Kidney glomerular epithelial cell (primary cell): ENCODE measurements at regions not wholly inside any gene's neighbourhood (a gene's known extent, or its start where the extent isn't known, plus 50 kb on each side); places are given as distances from the start of the nearest gene placed in this dataset.
A peak's percentile ranks its signal among the peaks of the same experiment; 100 is the strongest.

Source experiments
- DNase-seq: peaks from one replicate; lab custom pipeline; 2025; lab: John Stamatoyannopoulos, UW

DNA sequence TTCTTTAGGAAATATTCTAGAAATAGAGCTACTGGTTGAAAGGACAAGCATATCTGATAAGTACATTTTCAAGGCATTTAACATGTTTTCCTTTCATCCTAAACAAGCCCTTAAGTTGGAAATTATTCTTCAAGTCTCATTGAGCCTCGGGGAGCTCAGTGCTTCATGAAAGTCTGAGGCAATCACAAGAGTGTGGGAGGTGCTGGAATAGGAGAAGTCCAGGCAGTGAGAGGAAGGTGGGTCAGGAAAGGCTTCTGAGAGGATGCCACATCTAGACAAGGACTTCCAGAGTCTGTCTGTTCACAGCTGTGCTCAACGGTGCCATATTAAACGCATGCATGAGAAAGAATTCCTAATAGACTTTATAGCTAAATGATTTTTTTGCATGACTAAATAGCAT, 69.8 kb downstream of the CD83 start:
- DNase-seq, result no peak

GRCh38 chr6:14189074-14189473, 71.5 kb downstream of the CD83 start:
- no peak for DNase-seq

GRCh38 chr6:14190191-14190928, 72.8 kb downstream of the CD83 start:
- DNase-seq, result no peak

GRCh38 chr6:14190929-14191224, 73.3 kb downstream of the CD83 start:
- DNase-seq, result no peak

GRCh38 chr6:14191761-14192160, 74.2 kb downstream of the CD83 start:
- DNase-seq, result no peak

DNA sequence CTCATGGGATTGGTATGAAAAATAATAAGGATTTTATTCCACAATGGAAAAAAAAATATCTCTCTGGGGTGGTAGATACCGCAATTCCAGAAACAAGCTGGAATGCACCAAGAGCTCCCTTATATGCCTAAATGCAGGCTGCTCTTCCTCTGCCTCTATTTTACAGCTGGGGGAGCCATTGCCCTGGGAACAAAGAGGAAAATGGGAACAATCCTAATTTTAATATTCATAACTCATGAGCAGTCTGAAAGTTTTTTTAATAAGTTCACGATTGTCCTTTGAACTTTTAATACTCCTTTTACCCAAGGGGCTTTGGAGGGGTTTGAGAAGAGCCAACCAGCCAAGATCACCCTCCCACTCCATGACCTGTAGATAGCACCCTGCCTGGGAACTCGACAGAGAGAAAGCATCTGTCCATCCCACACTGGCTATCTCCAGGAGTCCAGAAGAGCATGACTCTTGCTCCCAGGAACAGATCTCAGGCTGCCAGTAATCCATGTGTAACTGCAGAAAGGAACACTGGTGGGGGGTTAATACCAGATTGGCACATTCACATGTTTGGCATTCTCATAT, 74.7 kb downstream of the CD83 start:
- no peak for DNase-seq

DNA sequence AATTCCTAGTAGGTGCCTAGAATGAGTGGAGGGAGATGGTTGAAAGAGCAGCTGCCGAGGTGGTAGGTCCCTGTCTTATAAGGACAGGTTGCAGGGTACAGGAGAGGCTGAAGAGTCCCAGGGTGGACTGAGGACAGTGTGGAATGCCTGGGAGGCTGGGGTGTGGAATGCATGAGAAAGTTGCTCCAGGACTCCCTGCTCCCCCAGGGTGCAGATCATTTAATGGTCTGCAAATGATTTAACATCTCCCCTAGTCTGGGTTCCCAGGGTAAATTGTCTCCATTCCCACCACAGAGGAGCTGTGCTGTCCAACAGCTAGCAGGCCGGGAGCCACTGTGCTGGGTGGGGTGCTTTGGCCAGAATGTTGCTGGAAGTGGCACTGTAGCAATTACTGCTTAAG, 76.0 kb downstream of the CD83 start:
- peak; percentile 4 for DNase-seq

DNA sequence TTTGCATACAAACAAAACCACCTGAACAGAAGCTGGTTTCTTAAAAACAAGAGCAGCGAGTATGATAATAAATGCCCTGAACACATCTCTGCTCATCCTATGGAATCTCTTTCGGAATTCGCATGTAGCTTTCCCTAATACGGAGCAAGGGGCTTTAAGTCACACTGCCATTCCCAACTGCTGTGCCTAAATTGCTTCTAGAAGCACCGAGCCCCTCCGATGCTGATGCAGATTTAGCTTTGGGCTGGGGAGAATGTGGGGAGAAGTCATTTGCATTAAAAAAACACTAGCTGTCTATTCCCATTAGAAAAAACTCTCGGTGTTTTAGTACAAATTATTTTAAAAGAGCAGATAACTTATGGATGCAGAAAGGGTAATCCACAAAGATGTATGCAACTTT, 76.9 kb downstream of the CD83 start:
- no peak for DNase-seq

- no peak for DNase-seq
These were observed 77.4 kb downstream of the CD83 start for GRCh38 chr6:14194976-14195375.

DNA sequence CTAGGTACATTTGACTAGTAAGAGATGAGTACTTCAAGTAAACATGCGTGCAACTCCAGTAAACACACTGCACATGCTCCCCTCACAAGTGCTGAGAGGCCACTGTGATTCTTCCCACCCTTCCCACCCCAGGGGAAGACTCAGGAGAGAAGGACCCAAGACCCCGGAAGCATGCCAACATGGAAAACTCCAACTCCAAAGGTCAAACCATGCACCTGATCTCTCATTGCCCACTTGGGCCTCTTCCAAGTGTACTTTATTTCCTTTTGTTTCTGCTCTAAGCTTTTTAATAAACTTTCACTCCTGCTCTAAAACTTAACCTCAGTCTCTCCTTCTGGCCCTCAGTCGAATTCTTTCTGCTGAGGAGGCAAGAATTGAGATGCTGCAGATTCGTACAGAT, 78.5 kb downstream of the CD83 start:
- no peak for DNase-seq

DNA sequence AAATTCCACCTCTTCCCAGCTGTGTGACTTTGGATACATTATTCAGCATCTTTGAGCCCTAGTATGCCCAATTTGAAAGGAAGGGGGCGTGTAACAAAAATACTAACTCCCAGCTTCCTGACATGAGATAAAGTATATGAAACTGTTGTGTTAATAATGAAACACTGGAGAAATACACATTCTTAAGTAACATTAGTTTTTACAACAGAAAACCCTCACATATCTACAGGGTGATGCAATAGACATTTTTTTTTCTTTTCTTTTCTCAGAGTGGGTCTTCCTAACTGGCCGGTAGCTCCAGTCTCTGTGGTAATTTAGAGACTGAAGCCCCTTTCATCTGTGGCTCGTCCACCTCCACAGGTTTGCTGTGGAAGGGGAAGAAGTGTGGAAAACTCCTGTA, 79.5 kb downstream of the CD83 start:
- DNase-seq, result no peak

- no peak for DNase-seq
These were observed 82.5 kb downstream of the CD83 start for GRCh38 chr6:14200047-14200446.

- no peak for DNase-seq
These were observed 85.4 kb downstream of the CD83 start for GRCh38 chr6:14202947-14203346.

DNA sequence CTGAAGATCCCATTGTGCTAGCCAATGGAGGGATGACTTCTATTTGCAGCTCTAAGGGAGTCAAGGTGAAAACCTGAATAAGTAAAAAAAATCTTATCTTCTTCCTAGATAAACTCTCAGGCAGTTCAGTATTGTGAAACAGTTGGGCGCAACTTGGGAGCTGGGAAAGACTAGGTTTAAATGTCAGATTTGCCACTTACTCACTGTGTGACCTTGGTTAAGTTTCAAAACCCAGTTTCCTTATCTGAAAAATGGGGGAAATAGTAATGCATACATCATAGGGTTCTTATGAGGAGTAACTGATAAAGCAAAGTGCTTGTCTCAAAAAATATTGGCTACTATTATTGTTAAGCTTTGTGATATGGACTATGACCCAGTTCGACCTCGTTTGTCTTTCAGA, 88.8 kb downstream of the CD83 start:
- no peak for DNase-seq

DNA sequence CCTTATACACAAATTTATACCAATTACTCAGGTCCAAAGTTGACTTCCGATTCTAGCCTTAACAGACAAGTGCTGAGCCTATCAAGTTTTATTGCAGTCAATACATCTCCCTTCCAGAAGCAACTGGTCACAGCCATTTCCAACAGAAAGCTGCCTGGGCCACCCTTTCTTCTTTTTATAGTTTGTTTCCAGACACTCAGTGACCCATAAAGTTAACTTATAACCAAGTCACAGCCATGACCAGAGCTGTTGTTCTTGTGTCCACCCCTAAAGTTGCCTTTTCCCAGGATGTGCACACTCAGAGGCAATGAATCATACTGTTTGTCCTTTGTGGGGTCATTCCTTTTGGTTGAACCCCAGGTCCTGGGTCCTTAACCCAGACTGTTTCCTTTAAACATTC, 89.9 kb downstream of the CD83 start:
- DNase-seq, result peak; percentile 14

- no peak for DNase-seq
These were observed 91.4 kb downstream of the CD83 start for GRCh38 chr6:14209000-14209399.

GRCh38 chr6:14210077-14210476, 92.5 kb downstream of the CD83 start:
- DNase-seq, result no peak

DNA sequence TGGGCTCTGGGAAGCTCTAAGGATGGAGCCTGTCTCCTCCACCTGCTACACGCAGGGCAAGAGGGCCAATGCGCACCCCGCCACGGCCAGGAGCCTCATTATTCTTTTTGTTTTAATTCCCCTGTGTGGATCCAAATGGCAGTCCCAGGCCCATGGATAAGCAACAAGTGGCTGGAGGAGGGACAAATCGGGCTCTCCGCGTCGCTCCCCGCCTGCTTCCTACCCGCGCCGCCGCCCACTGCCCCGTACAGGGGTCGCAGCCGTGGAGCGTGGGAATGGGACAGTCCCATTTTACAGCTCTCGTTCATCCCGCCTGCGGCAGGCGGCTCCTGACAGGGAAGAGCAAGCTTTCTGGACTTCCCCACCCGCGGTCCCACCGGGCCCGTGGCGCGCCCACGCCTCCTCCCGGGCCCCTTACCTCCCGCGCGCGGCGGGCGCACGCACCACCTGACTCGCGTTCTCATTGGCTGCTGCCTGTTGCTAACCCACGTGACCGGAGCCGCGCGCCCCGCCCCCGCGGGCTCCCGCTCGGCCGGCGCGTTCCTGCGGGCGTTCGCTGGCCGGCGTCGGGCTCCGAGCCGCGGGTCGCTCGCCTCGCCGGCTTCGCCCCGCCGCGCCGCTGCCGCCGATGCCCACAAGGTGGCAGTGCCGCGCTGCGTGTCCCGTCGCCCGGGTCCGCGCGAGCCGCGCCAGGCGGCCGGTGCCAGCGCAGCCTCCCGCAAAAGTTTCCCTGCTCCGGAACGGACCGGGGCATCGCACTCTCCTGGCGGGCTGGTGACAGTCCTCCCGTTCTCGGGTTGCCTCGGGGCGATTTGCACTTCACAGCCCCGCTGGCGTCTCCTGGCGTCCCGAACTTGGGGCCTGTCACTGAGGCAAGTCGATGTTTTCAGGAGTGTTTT, 93.3 kb downstream of the CD83 start:
- DNase-seq, result peak; percentile 80

GRCh38 chr6:14211562-14211942, 94.0 kb downstream of the CD83 start:
- DNase-seq, result no peak

- DNase-seq, result no peak
These were observed 94.4 kb downstream of the CD83 start for GRCh38 chr6:14212020-14212419.

- no peak for DNase-seq
These were observed 95.1 kb downstream of the CD83 start for GRCh38 chr6:14212632-14213031.

DNA sequence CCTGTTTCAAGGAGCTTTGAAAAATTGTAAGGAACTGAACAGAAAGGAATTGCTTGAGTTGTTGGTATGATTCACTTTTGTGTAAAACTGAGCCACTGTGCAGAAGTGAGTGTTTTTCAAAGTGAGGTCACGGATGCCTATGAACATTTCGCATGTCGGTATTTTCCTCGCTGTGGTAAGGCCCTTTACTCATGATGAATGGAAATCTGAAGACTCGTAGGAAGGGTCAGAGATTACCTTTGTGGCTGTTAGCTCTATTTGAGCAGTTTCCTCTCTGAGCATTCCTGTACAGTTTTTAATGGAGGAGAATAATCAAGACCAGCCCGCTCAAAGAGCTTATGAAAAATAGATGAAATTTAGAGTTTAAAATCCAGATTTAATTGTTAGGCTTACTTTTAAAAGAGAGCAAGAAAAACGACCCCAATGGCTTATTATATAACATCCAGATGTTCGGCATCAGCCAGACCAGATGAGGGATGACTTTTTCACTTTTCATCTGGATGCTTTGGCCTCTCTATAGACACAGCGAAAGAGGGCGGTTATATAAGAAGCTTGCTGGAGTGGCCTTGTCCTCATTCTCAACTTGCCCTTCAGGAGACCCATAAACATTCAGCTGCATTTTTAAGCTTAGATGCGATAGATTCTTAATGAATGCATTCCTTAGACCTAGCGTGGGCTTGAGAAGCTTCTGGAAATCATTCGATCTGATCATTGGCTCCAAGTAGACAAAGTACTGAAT, 99.5 kb downstream of the CD83 start:
- DNase-seq, result no peak
